SH-SY5Y (cell line): ENCODE measurements at regions not wholly inside any gene's neighbourhood (a gene's known extent, or its start where the extent isn't known, plus 50 kb on each side); places are given as distances from the start of the nearest gene placed in this dataset.

Experiments
- GATA2 ChIP-seq: IDR thresholded peaks from 2 replicates; pipeline ENCODE4 v1.6.1; 2011; ENCODE audit warnings: mild to moderate bottlenecking, low read depth, low read length
- GATA3 ChIP-seq: IDR thresholded peaks from 2 replicates; pipeline ENCODE4 v1.6.1; 2011; ENCODE audit warnings: low read depth, mild to moderate bottlenecking, low read length, moderate library complexity

DNA sequence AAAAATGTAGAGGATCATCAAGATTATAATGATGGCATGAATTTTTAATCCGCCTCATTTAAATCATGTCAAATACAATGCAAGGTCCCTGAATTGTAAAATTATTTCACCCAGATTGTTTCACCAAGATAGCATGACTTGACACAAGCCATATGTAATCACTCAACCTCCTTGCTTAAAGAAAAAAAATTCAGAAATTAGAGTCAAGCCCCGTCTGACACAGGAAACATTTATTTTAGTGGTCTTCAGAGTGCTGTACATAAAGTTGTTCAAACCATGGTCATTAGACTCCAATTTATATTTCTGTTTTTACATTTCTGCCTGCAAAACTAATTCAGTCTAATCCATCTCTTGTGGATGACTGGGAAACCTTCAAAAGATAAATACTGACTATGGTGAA is 200.2 kb downstream of the CBLN4 start:
- no peak for TF ChIP-seq GATA3
- no peak for TF ChIP-seq GATA2
